ENCODE measurements at regions not wholly inside any gene's neighbourhood (a gene's known extent, or its start where the extent isn't known, plus 50 kb on each side); places are given as distances from the start of the nearest gene placed in this dataset.
"Not testable (repeated sequence)": the region's sequence is repeated elsewhere in the genome, so short reads cannot be mapped to it uniquely, and the experiment has no call there.

DNA sequence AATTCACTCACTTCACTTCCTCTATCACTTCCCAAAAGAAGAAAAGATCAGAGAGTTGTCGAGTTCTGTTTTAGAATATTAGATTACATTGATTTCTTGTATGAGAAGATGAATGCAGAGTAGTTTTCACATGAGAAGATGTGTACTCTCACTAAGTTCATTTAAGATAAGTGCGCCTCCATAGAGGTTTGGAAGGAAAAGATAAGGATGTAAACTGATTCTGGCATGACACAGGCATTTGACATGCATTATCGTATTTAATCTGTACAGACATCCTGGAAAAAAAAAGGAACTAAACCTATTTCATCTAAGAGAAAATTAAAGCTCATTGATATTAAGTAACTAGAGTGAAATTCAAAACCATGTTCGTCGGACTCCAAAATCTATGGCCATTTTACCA, 152.2 kb upstream of the CRIM1 start:
- DNase-seq = no peak
- H3K4me3 Mint-ChIP-seq = no peak overlapping the region
- H3K36me3 Mint-ChIP-seq (ENCODE audit: low read depth) = no peaks in the 10 kb centered on the region
- H3K27ac Mint-ChIP-seq = no peak overlapping the region
- ChIA-PET CTCF (no interaction called here), POLR2A (no interaction called here)
- H3K9me3 Mint-ChIP-seq = peaks cover 15% of the 10 kb centered on the region
- no peaks in the 10 kb centered on the region for H3K4me1 Mint-ChIP-seq
- peaks cover 6% of the 10 kb centered on the region for H3K27me3 Mint-ChIP-seq

DNA sequence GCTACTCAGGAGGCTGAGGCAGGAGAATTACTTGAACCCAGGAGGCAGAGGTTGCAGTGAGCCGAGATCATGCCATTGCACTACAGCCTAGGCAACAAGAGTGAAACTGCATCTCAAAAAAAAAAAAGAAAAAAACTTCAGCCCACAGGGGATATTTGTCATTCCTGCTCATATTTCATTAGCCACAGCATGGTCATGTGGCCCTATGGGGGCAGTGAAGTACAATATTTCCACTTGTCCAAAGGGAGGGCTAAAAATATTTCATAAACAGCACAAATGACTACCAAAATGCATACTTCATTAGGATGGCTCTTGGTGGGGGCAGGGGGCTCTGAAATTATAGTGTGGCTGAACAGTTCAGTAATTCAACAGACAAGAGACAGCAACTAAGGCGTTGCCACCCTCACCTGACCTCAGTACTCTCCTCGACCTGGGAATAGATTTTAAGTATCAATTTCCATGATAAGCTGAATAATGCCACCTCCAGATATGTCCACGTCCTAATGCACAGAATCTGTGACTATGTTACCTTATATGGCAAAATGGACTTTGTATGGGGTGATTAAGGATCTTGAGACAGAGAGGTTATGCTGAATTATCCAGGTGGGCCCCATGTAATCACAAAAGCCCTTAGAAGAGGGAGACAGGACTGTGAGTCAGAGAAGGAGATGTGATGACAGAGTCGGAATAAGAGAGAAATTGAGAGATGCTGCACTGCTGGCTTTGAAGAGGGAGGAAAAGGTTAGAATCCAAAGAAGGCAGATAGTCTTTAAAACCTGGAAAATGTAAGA, 158.2 kb upstream of the CRIM1 start:
- Mint-ChIP-seq H3K36me3 (ENCODE audit: low read depth) (no peaks in the 10 kb centered on the region), H3K4me3 (no peak overlapping the region), H3K27ac (no peak overlapping the region), H3K9me3 (peaks cover 10% of the 10 kb centered on the region), H3K4me1 (no peaks in the 10 kb centered on the region), H3K27me3 (peaks cover 12% of the 10 kb centered on the region)
- DNase-seq = no peak
- POLR2A ChIA-PET = no interaction called here
- CTCF ChIA-PET = no interaction called here

GRCh38 chr2:36193680-36194079, 161.9 kb upstream of the CRIM1 start:
- Mint-ChIP-seq H3K9me3 (peaks cover 2% of the 10 kb centered on the region), H3K27ac (no peak overlapping the region), H3K4me3 (no peak overlapping the region), H3K4me1 (no peaks in the 10 kb centered on the region), H3K36me3 (ENCODE audit: low read depth) (no peaks in the 10 kb centered on the region), H3K27me3 (peaks cover 12% of the 10 kb centered on the region)
- no peak for DNase-seq
- ChIA-PET CTCF (no interaction called here), POLR2A (no interaction called here)

- DNase-seq = no peak
- Mint-ChIP-seq H3K4me1 (no peaks in the 10 kb centered on the region), H3K27me3 (peaks cover 12% of the 10 kb centered on the region), H3K36me3 (ENCODE audit: low read depth) (no peaks in the 10 kb centered on the region), H3K9me3 (no peaks in the 10 kb centered on the region), H3K27ac (no peak overlapping the region), H3K4me3 (no peak overlapping the region)
- POLR2A ChIA-PET = no interaction called here
- CTCF ChIA-PET = no interaction called here
Observed at GRCh38 chr2:36192983-36193382, 162.6 kb upstream of the CRIM1 start.

GRCh38 chr2:36190097-36190496, 165.5 kb upstream of the CRIM1 start:
- no peaks in the 10 kb centered on the region for H3K9me3 Mint-ChIP-seq
- no peak overlapping the region for H3K27ac Mint-ChIP-seq
- no peaks in the 10 kb centered on the region for H3K36me3 Mint-ChIP-seq (ENCODE audit: low read depth)
- H3K4me3 Mint-ChIP-seq = no peak overlapping the region
- POLR2A ChIA-PET = no interaction called here
- CTCF ChIA-PET = no interaction called here
- no peaks in the 10 kb centered on the region for H3K4me1 Mint-ChIP-seq
- no peak for DNase-seq
- H3K27me3 Mint-ChIP-seq = peaks cover 9% of the 10 kb centered on the region

DNA sequence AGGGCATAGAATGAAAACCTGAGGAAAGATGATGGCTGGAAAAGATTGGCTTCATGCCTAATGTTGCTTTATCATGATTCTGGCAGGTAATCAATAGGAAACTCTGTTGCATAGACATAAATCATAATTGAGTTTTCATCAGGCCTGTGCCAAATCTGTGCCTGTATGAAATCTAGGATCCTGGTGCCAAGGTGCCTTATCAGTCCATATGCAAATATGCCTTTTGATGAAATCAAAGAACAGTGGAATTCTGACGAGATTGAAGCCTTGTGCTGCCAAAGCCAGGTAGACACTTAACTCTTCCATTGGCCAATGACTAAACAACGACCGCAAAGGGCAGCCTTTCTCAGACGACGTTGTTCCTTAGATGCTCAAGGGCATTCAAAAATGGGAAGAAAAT, 170.0 kb upstream of the CRIM1 start:
- no peak for DNase-seq
- ChIA-PET CTCF (no interaction called here), POLR2A (no interaction called here)
- no peaks in the 10 kb centered on the region for H3K36me3 Mint-ChIP-seq (ENCODE audit: low read depth)
- H3K27me3 Mint-ChIP-seq = peaks cover 7% of the 10 kb centered on the region
- peaks cover 3% of the 10 kb centered on the region for H3K9me3 Mint-ChIP-seq
- H3K4me1 Mint-ChIP-seq = no peaks in the 10 kb centered on the region
- no peak overlapping the region for H3K27ac Mint-ChIP-seq
- H3K4me3 Mint-ChIP-seq = no peak overlapping the region

- H3K27me3 Mint-ChIP-seq = peaks cover 7% of the 10 kb centered on the region
- CTCF ChIA-PET = no interaction called here
- H3K4me3 Mint-ChIP-seq = no peak overlapping the region
- H3K36me3 Mint-ChIP-seq (ENCODE audit: low read depth) = no peaks in the 10 kb centered on the region
- H3K9me3 Mint-ChIP-seq = peaks cover 3% of the 10 kb centered on the region
- POLR2A ChIA-PET = no interaction called here
- H3K27ac Mint-ChIP-seq = no peak overlapping the region
- H3K4me1 Mint-ChIP-seq = no peaks in the 10 kb centered on the region
- DNase-seq = no peak
Observed at GRCh38 chr2:36184848-36185247, 170.7 kb upstream of the CRIM1 start.

- H3K36me3 Mint-ChIP-seq (ENCODE audit: low read depth); H3K4me1 Mint-ChIP-seq; H3K27me3 Mint-ChIP-seq; DNase-seq; H3K9me3 Mint-ChIP-seq; H3K4me3 Mint-ChIP-seq; H3K27ac Mint-ChIP-seq; POLR2A ChIA-PET: not testable (repeated sequence)
- CTCF ChIA-PET = interaction anchor here (0.6 kb wide), 1 partner anchor 108 kb away, joined by 4 read pairs; no protein-coding TSS in a partner anchor
Observed at GRCh38 chr2:36180789-36181482, 174.6 kb upstream of the CRIM1 start.

- POLR2A ChIA-PET; H3K27ac Mint-ChIP-seq; H3K36me3 Mint-ChIP-seq (ENCODE audit: low read depth); DNase-seq; H3K9me3 Mint-ChIP-seq; H3K4me1 Mint-ChIP-seq; CTCF ChIA-PET; H3K4me3 Mint-ChIP-seq; H3K27me3 Mint-ChIP-seq: not testable (repeated sequence)
Observed at GRCh38 chr2:36180293-36180692, 175.3 kb upstream of the CRIM1 start.

DNA sequence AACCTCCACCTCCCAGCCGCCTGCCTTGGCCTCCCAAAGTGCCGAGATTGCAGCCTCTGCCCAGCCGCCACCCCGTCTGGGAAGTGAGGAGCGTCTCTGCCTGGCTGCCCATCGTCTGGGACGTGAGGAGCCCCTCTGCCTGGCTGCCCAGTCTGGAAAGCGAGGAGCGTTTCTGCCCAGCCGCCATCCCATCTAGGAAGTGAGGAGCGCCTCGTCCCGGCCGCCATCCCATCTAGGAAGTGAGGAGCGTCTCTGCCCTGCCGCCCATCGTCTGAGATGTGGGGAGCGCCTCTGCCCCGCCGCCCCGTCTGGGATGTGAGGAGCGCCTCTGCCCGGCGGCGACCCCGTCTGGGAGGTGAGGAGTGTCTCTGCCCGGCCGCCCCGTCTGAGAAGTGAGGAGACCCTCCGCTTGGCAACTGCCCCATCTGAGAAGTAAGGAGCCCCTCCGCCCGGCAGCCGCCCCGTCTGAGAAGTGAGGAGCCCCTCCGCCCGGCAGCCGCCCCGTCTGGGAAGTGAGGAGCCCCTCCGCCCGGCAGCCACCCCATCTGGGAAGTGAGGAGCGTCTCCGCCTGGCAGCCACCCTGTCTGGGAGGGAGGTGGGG, 175.8 kb upstream of the CRIM1 start:
- H3K4me3 Mint-ChIP-seq; H3K27me3 Mint-ChIP-seq; DNase-seq; H3K36me3 Mint-ChIP-seq (ENCODE audit: low read depth); H3K27ac Mint-ChIP-seq; CTCF ChIA-PET; POLR2A ChIA-PET; H3K4me1 Mint-ChIP-seq; H3K9me3 Mint-ChIP-seq: not testable (repeated sequence)

DNA sequence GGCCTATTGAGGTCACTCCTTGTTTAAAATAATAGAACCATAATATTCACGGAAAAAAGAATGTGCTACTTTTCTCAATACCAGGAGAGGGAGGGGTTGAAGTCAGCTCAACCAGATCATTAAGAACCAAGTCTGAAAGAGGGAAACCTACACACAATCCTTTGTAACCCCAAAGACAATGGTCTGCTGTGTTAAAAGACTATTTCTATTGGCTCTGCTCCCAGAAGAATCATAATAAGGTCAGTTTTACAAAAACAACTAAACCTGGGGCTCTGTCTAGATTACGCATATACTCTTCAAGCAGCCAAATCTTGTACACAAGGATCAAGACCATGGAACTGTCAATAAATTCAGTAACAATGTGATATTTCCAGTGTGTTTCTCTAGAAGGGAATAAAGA, 177.2 kb upstream of the CRIM1 start:
- H3K27me3 Mint-ChIP-seq = peaks cover 5% of the 10 kb centered on the region

GRCh38 chr2:36177282-36177681, 178.3 kb upstream of the CRIM1 start:
- ChIA-PET POLR2A (no interaction called here), CTCF (no interaction called here)
- no peak overlapping the region for H3K4me3 Mint-ChIP-seq
- H3K27me3 Mint-ChIP-seq = peaks cover 5% of the 10 kb centered on the region
- no peaks in the 10 kb centered on the region for H3K4me1 Mint-ChIP-seq
- no peaks in the 10 kb centered on the region for H3K36me3 Mint-ChIP-seq (ENCODE audit: low read depth)
- no peak for DNase-seq
- H3K9me3 Mint-ChIP-seq = peaks cover 5% of the 10 kb centered on the region
- no peak overlapping the region for H3K27ac Mint-ChIP-seq

More for the DNA sequence above, 177.2 kb upstream of the CRIM1 start:
- Mint-ChIP-seq H3K9me3 (peaks cover 5% of the 10 kb centered on the region), H3K36me3 (ENCODE audit: low read depth) (no peaks in the 10 kb centered on the region), H3K4me1 (no peaks in the 10 kb centered on the region), H3K27ac (no peak overlapping the region), H3K4me3 (no peak overlapping the region)
- ChIA-PET POLR2A (no interaction called here), CTCF (no interaction called here)
- DNase-seq = no peak

DNA sequence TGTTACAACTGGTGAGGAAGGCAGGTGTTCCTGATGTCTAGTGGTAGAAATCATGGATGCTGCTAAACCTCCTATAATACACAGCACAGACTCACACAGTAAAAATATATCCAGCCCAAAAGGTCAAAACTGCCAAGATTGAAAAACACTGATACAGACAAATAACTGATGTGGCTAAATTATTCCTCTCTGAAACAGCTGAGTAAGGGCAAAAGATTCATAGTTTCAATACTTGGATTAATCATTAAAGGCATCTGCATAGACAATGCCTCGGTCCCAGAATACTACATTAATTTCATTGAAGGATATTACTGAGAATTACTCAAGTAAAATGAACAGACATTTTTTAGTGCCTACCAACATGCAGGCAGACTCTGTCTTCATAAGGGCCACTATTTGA, 180.7 kb upstream of the CRIM1 start:
- no peaks in the 10 kb centered on the region for H3K36me3 Mint-ChIP-seq (ENCODE audit: low read depth)
- no peak overlapping the region for H3K27ac Mint-ChIP-seq
- no peak for DNase-seq
- H3K9me3 Mint-ChIP-seq = peaks cover 2% of the 10 kb centered on the region
- H3K4me3 Mint-ChIP-seq = no peak overlapping the region
- peaks cover 7% of the 10 kb centered on the region for H3K27me3 Mint-ChIP-seq
- POLR2A ChIA-PET = no interaction called here
- CTCF ChIA-PET = no interaction called here
- H3K4me1 Mint-ChIP-seq = no peaks in the 10 kb centered on the region

All from activated CD4-positive, alpha-beta T cell treated with anti-CD3 and anti-CD28 coated beads, Interleukin-2, amount 10 ng/mL, durations not matched to agents 7 days and 5 days (primary cell).